ENCODE measurements at regions not wholly inside any gene's neighbourhood (a gene's known extent, or its start where the extent isn't known, plus 50 kb on each side); places are given as distances from the start of the nearest gene placed in this dataset.

DNA sequence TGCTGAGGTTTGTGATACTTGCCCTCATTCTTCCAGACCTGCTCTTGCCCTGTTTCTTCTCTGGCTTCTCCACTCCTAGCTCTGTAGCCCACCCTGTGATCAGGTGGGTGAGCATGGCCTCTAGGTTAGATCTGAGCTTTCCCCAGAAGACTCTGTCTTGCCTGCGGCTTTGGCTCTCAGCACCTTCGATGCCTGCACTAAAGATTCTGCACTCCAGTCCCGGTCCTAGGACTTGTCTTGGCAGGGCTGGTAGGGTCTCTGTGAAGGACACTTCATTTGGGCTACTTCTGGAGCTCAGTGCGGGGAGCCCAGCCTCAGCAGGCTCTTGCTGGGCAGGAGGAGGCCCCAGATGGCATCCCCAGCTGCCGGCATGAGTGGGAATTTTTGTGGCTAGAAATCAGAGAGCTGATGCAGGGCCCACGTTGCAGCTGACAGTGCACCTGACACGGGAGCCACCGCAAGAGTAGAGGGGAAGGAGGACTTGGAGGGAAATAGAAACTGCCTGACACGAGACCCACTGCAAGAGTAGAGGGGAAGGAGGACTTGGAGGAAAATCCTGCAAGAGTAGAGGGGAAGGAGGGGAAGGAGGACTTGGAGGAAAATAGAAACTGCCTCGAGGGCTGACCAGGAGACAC is 226.9 kb upstream of the B3GAT1 start:
- TF ChIP-seq ZNF768 (tag by site-specific recombination; IDR thresholded peaks at IDR 0.05) (no peak), HOXC10 (CRISPR knock-in tag; IDR thresholded peaks at IDR 0.05) (no peak), ZNF433 (tag by site-specific recombination; IDR thresholded peaks at IDR 0.05; ENCODE audit: low read depth) (no peak), BCL11B (tag by site-specific recombination; IDR thresholded peaks at IDR 0.05; ENCODE audit: low read depth) (no peak), ZNF138 (tag by site-specific recombination; IDR thresholded peaks at IDR 0.05; ENCODE audit: borderline replicate concordance) (no peak), ZNF76 (tag by site-specific recombination; IDR thresholded peaks at IDR 0.05; ENCODE audit: borderline replicate concordance, low read depth) (no peak)
- TF ChIP-seq, protein P1, sequence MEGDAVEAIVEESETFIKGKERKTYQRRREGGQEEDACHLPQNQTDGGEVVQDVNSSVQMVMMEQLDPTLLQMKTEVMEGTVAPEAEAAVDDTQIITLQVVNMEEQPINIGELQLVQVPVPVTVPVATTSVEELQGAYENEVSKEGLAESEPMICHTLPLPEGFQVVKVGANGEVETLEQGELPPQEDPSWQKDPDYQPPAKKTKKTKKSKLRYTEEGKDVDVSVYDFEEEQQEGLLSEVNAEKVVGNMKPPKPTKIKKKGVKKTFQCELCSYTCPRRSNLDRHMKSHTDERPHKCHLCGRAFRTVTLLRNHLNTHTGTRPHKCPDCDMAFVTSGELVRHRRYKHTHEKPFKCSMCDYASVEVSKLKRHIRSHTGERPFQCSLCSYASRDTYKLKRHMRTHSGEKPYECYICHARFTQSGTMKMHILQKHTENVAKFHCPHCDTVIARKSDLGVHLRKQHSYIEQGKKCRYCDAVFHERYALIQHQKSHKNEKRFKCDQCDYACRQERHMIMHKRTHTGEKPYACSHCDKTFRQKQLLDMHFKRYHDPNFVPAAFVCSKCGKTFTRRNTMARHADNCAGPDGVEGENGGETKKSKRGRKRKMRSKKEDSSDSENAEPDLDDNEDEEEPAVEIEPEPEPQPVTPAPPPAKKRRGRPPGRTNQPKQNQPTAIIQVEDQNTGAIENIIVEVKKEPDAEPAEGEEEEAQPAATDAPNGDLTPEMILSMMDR (tag by site-specific recombination; IDR thresholded peaks at IDR 0.05), result no peak
- TF ChIP-seq, protein P2, sequence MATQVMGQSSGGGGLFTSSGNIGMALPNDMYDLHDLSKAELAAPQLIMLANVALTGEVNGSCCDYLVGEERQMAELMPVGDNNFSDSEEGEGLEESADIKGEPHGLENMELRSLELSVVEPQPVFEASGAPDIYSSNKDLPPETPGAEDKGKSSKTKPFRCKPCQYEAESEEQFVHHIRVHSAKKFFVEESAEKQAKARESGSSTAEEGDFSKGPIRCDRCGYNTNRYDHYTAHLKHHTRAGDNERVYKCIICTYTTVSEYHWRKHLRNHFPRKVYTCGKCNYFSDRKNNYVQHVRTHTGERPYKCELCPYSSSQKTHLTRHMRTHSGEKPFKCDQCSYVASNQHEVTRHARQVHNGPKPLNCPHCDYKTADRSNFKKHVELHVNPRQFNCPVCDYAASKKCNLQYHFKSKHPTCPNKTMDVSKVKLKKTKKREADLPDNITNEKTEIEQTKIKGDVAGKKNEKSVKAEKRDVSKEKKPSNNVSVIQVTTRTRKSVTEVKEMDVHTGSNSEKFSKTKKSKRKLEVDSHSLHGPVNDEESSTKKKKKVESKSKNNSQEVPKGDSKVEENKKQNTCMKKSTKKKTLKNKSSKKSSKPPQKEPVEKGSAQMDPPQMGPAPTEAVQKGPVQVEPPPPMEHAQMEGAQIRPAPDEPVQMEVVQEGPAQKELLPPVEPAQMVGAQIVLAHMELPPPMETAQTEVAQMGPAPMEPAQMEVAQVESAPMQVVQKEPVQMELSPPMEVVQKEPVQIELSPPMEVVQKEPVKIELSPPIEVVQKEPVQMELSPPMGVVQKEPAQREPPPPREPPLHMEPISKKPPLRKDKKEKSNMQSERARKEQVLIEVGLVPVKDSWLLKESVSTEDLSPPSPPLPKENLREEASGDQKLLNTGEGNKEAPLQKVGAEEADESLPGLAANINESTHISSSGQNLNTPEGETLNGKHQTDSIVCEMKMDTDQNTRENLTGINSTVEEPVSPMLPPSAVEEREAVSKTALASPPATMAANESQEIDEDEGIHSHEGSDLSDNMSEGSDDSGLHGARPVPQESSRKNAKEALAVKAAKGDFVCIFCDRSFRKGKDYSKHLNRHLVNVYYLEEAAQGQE (tag by site-specific recombination; IDR thresholded peaks at IDR 0.05), result no peak

Measured in HEK293 (cell line).